ENCODE measurements at regions not wholly inside any gene's neighbourhood (a gene's known extent, or its start where the extent isn't known, plus 50 kb on each side); places are given as distances from the start of the nearest gene placed in this dataset.
"Not testable (repeated sequence)": the region's sequence is repeated elsewhere in the genome, so short reads cannot be mapped to it uniquely, and the experiment has no call there.

DNA sequence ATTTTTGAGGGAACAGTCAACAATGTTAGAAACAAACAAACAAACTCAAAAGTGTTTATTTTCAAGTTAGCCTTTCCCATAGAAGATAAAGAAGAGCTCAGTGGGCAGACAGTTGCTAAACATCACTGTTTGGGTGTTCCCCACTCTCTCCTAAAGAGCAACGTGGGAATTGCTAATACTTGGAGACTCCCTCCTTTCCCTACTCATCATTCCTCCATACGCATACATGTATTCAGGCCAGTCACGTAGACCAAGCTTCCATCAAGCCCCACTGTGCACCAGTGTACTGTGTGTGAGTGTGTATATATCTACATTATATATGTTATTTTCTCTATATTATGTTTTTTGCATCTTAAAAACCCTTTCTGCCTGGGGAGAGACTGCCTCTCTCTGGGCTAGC is 115.0 kb upstream of the EGFLAM start:
- DNase-seq = no peak

DNA sequence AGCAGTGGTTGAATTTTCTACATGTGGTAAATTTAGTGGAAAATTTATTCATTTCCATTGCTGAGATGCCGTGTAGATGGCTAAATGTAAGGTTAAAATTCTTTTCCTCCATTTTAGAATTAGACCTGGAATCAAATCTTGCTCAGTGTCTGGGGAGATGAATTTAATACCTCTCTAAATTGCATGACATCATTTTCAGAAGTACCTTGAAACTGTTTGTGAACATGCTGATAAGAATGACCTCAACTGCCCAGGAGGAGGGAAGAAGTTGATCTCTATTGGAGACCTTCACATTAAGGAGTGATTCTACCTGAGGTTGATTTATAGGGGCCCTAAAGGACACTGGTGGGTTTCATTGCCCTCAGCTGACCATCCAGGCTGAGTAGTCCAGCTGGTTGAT is 116.7 kb upstream of the EGFLAM start:
- DNase-seq = no peak

DNA sequence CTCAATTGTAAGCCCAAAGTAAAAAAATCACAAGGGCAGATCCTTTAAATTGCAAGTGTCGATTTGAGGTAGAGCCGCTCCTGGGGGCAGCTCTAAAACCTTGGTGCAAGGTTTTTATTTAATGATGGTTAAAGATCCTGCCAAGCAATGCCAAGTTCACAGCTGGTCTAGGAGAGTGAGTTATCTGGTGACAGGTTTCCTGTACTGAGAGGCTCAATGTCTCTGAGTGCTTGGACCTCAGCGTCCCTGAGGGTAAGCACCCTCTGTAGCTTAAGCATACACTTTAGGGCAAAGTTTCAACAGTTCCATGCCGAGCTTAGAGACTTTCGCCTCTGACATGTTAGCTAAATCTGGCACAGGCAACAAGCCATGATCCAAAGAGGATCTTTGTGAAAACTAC is 119.8 kb upstream of the EGFLAM start:
- no peak for DNase-seq

DNA sequence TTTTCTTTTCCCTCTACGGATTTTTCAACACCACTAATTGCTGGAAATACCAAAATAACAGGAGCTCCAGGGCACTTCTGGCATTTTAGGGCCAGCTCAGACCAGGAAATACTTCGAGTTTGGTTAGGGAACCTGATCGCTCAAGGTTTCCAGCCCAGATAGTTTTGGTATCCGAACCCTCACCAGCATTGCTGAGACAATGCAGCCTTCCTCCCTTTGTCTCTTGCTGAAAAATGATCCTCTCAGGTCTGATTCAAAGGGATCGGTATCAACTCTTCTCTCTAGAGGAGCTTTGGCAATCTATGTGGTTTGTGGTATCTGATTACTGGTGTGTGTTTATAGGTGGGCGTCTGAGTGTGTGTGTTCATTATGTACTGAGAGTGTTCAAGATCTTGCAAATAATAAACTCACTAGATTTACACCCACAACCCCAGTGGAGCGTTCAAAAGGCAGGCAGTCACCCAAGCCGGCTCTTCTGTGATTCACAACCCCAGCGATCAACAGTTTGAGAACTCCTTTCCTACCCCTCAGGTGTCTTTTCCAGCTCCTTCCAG is 122.8 kb upstream of the EGFLAM start:
- no peak for DNase-seq

DNA sequence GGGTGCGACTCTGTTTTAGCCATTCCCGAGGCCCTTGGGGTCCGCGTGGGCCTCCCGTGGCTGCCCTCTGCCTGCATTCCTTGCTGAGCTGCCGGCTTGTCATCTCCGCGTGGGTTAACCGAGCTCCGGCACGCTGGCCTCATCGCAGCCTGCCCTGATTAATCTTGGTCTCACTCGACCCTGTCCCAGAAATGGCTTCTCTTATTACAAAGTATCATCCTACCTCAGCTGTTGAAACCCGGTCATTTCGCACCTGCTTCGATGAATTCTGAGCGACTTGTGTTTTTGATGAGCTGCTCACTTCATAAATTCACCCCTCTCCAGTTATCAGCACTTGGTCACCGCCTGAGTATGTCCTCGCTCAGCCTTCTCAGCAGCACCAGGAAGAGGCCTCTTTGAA is 123.5 kb upstream of the EGFLAM start:
- DNase-seq = no peak

DNA sequence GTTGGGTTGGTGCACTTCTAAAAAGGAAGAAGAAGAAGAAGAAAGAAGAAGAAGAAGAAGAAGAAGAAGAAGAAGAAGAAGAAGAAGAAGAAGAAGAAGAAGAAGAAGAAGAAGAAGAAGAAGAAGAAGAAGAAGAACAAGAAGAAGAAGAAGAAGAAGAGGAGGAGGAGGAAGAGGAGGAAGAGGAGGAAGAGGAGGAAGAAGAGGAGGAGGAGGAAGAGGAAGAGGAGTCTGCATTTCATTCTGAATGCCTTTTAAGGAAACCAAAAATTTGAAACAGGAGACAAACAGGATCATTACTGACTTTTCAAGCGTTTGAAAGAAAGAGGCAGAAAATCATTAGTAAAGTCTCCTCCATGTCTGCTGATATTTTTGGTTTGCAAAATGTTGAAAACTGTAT is 124.1 kb upstream of the EGFLAM start:
- not testable (repeated sequence) for DNase-seq

DNA sequence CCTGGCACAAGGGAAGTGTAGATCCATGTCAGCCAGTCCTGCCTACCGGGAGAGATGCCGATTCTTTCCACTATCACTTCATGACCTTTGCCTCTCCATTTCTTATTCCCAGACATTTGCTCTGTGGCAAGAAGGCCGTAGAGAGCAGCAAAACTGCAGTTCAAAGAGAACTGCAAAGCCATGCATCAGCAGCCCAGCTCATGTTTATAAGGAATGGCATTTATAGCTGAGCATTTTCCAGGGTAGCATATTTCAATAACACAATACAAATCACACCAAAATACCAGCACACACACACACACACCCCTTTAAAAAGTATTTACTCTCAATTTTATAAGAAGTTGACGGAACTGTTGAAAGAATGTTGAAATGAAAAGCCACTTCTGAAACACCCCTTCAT is 126.7 kb upstream of the EGFLAM start:
- DNase-seq = no peak

DNA sequence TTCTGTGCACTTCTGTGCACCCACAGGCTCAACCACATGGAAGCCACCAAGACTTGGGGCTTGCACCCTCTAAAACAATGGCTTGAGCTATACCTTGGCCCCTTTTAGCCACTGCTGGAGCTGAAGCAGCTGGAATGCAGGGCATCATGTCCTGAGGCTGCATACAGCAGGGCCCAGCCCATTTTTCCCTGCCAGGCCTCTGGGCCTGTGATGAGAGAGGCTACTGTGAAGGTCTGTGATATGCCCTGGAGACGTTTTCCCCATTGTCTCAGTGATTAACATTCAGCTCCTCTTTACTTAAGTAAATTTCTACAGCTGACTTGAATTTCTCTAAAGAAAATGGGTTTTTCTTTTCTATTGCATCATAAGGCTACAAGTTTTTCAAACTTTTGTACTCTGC is 134.0 kb upstream of the EGFLAM start:
- no peak for DNase-seq

DNA sequence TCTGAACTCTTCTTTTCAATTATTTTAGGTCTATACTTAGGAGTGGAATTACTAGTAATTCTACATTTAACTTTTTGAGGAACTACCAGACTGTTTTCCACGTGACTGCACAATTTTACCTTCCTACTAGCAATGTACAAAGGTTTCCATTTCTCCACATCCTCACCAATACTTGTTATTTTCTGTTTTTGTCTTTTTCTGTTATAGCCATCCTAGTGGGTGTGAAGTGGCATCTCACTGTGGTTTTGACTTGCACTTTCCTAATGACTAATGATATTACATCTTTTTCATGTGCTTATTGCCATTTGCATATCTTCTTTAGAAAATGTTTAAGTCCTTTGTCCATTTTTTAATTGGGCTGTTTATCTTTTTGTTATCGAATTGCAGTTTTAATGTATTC is 136.9 kb upstream of the EGFLAM start:
- DNase-seq = no peak

DNA sequence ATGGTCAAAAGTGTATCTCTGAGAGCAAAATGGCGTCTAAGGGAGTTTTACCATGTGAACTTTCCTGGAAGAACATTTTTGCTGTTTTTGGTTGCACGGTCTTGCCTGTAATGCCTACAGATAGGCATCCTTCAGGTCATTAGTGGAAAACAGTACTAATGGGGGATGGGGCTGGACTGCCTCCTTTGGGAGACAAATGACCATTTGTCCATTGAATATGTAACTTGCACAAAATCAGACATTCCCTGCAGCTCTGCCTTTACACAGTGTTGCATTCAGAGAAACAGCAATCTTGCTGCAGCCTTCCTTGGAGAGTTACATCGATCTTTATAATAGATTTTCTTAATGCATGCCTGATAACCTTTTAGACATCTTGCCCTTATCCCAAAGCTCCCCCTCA is 138.5 kb upstream of the EGFLAM start:
- no peak for DNase-seq

DNA sequence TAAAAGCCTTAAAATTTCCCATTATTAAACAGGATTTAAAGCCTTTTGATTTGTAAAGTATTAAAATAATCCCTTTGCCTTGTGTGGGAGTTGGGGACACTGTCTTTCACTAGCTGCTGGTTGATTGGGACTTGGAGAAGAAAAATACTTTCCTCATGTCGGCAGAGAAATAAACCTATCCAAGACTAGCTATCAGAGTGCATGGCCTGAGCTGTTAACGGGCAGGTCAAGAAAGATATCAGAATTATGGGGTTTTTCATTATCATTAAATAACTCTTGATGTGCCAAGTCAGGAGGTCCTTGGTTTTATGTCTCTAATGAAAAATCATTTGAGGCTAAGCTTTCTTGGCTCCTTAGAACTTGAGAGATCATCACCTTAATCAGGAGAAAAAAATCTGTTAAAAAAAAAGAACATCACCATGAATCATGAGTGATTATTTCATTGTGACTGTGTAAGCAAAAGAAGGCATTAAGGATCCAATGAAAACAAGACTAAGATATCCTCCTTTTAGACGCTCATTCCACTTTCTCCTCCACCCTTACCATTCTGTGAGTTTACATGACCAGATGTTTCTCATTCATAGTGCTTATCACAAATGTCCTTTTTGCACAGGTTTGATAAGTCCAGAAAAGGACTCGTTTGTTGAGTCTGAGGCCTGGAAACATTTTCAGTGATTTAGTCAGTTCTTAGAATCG is 140.4 kb upstream of the EGFLAM start:
- DNase-seq = no peak

DNA sequence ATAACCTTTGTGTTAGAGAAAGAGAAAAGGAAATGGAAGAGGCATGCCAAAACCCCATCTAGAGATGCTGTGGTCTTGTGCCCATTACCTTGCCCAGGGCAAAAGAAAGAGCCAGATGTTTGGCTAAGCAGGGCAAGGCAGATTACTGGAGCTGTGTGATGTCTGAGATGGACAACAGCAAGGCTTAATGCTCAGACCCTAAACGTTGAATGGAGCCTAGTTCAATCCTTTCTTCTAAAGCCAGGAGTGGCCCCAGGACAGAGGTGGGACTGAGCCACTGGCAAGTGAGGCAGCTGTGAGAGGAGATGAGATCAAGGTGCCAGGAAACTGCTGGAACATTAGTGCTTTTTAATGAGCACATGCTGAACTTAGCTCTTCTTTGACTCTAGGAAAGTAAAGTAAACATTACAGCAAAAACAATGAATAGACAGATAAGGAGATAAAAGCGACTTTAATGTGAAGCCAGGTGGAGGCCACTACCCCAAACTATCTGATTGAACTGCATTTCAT is 143.0 kb upstream of the EGFLAM start:
- no peak for DNase-seq

DNA sequence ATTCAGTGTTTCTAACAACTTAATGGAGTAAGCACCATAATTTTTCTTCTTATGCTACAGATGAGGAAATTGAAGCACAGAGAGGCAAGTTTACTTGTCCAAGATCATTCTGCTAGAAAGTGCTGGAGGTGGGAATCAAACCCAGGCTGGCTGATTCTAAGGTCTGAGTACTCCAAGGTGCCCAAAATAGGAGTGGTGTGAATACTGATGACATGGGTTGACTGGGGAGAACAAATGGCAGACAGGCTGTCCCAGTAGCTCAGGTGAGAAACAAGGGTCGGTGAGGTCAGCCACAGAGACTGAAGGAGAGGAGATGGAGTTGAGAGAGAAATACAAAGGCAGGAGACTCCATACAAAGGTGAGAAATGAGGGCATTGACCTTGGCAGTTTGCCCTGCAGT is 144.5 kb upstream of the EGFLAM start:
- no peak for DNase-seq

DNA sequence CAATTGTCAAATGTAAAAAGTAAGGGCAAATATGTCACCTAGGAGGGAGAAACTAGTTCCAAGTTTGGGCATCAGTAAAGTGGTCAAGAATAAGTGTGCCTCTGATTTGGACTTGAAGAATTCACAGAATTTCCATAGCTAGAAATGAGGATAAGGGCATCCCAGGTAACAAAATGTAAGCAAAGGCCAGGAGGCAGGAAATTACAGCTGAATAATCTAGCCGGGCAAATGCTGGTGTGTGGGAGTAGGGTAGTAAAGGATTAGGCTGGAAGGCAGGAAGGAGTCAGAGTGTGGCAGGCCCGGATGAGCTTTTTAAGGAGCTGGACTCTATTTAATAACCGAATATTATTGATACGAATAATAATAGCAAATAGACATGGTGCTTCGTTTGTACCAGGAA is 144.9 kb upstream of the EGFLAM start:
- DNase-seq = no peak

DNA sequence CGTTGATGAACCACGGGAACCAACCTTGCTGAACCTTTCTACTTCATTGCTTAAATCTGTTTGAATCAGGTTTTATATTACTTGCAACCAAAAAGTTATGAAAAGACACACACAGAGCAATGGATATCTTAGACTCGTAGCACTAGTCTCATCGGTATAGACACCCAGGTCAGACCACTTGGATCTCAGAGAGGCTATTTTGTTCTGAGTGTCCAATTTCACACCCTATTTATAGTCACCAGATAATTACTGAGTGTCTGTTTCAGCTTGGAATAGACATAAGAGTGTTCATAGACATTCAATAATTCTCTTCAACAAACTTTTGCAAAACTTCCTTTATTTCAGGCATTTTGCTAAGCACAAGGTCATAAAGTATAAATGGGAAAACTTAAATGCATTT is 145.4 kb upstream of the EGFLAM start:
- no peak for DNase-seq

DNA sequence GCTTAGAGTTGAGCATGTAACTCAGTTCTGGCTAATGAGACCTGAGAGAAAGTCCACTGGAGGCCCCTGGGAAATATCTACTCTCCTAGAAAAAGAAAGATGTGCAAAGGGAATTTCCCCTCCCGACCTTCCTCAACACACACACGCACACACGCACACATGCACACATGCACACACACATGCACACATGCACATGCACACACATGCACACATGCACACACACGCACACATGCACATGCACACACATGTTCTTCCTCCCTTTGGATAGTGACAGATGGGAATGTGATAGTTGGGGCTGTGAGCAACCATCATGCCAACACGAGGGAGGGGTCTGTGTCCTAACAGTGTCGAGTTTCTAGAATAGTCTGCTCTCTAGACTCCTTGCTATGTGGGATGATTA is 148.2 kb upstream of the EGFLAM start:
- no peak for DNase-seq

DNA sequence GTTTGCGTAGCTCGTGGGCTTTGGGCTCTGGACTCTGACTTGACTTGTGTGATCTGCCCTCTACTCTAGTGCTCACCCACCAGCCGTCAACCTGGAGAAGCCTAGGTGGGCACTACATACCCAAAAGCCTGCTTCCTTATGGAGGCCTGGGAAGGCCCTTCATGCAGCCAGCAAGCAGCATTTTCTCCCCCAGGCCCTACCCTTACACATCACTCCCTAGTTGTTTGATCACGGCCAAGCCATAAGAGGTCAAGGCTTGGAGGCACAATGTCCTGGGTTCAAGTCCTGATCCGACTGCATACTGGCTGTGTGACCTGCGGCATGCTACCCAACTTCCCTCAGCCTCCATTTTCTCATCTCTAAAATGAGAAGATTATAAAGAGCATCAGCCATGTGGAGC is 151.3 kb upstream of the EGFLAM start:
- no peak for DNase-seq

DNA sequence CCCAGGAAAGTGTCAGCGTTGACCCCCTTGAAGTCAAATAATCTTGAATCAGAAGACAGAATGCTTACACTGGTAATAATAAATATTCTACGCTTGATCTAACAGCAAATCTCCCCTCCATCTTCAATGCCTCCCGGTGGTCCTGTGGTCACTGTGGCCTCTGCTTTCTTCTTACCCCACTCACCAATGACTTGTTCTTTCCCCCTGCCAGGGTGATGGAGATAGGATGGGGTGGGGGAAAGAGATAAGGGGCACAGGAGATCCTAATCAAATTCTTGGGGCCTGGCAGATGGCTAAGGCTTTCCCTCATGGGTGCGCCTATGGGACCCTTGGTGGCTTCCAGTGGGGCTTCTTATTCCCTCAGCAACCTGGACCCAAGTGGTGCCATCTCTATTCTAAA is 152.6 kb upstream of the EGFLAM start:
- DNase-seq = no peak

DNA sequence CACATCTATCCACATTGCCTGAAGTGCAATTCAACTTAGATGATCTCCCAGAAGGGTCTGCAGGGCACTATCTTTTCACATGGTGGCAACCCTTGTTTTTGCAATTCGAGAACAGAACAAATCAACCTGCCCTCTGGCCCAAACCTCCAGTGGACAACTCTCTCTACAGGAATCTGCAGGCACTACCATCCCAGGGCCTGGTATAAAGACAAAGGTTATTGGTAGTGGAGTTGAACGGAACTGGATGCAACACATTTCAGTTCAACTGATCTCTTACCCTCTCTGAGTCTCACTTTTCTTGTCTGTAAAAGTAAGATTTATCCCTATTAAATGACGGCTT is 153.2 kb upstream of the EGFLAM start:
- DNase-seq = no peak

DNA sequence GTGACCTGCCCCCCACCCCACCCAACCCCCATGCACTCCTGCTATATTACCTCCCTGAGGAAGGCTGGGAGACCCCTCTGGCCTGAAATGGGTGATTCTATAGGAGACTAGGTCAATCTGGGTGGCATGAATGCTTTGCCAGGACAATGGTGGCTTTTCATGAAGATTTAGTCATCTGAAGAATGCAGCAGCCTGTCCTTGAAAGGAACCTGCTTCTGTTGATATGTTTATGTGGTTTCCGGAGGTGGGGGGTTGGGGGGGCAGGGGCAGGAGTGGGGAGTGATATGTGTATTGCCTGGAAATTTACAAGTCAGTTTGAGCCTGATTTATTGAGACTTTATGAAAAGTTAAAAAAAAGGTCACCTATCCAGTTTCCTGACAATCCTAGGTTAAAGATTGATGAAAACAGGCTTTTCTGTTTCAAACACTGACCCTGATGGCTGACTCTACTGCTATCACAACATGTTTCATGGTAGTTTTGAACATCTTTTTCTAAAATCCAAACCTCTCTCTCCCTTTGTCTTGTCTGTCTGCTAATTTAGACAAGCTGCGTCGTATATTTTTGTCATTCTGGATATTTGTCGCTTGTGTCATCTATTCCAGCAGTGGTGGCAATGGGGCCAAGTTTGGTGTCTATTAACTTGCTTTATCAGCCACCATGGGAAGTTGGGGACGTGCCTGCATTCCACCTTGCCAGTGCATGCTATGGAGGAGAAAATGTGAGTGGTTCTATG is 153.7 kb upstream of the EGFLAM start:
- DNase-seq = no peak

DNA sequence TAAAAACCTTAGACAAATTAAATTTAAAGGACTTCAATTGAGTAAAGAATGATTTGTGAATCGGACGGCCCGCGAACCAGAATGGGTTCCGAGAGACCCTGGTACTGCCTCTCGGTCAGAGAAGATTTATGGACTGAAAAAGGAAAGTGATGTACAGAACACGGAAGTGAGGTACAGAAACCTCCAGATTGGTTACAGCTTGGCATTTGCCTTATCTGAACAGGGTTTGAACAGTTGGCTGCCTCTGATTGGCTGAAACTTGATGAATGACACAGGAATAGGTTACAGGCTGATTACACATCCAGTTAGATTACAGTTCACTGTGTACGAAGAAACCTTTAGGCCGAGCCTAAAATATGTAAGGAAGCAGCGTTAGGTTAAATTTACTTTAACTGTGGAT is 156.5 kb upstream of the EGFLAM start:
- no peak for DNase-seq

DNA sequence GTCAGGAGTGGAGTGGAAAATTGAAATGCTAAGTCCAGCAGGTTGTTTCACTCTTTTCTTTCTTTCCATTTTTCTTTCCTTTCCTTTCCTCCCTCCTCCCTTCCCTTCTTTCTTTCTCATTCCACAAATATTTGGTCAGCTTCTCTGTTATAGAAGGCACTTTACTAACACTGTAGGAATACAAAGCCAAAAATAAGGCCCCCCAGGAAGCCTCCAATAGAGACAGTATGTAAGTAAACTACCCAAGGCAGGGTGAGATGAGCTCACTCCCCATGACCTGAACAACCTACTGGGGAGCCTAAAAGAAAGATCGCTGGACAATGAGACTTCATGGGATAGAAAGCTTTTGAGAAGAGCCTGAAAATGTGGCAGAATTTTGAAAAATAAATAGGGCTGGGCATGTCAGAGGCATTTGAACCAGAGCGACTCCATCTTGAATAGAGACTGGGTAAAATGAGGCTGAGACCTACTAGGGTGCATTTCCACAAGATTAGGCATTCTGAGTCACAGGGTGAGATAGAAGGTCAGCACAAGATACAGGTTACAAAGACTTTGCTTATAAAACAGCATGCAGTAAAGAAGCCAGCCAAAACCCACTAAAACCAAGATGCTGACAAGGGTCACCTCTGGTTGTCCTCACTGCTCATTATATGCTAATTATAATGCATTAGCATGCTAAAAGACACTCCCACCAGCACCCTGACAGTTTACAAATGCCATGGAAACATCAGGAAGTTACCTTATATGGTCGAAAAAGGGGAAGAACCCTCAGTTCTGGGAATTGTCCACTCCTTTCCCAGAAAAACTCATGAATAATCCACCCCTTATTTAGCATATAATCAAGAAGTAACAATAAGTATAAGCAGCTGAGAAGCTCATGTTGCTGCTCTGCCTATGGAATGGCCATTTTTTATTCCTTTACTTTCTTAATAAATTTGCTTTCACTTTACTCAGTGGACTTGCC is 158.9 kb upstream of the EGFLAM start:
- no peak for DNase-seq

DNA sequence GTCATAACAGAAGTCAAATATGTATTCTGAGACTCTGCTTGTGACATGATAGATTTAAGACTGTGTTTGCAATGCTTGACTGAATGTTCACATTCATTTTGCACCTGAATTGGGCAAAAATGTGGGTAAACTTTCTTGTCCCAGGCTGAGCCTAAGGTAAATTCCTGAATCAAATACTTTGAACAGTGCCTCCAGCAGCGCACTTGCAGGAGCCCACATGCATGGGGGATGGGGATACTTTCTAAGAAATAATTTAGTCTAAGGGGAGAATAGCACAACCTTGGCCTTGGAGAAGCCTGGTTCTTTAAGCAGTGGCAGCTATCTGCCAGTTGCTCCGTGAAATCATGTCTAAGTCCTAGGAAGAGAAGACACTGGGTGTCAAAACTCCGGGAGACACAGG is 163.5 kb upstream of the EGFLAM start:
- no peak for DNase-seq
